GM23338 (cell line): ENCODE measurements at regions not wholly inside any gene's neighbourhood (a gene's known extent, or its start where the extent isn't known, plus 50 kb on each side); places are given as distances from the start of the nearest gene placed in this dataset.
A peak's percentile ranks its signal among the peaks of the same experiment; 100 is the strongest.

ENCODE experiments used
- ATAC-seq: fragments of 200-7000 bp; cut with Tn5 transposase; 3 replicates; pipeline ENCODE4 v1.9.1; 2020
- DNase-seq: peaks from one replicate; pipeline ENCODE4 v3.0.0-alpha.2; 2015; ENCODE audit warnings: low spot score
- H2AFZ ChIP-seq: fragments of 200-600 bp; sonication (generic); 2 replicates; pipeline ENCODE4 v1.8.0; 2016; ENCODE audit warnings: antibody characterized with exemption, mild to moderate bottlenecking, moderate library complexity
- H3F3A ChIP-seq: fragments of 200-600 bp; sonication (generic); replicated peaks from 2 replicates; pipeline ENCODE4 v1.8.0; 2017; ENCODE audit warnings: antibody characterized with exemption, mixed run types, low read depth
- H3K27ac ChIP-seq: fragments of 200-600 bp; sonication (generic); 2 replicates; pipeline ENCODE4 v1.6.1; 2016; ENCODE audit warnings: low read depth
- H3K27me3 ChIP-seq: fragments of 200-600 bp; sonication (generic); 2 replicates; pipeline ENCODE4 v1.8.0; 2016; ENCODE audit warnings: mild to moderate bottlenecking, mixed run types, moderate library complexity; ENCODE audit not compliant: insufficient read depth
- H3K36me3 ChIP-seq: fragments of 200-600 bp; sonication (generic); 2 replicates; pipeline ENCODE4 v1.8.0; 2016; ENCODE audit warnings: mild to moderate bottlenecking; ENCODE audit not compliant: insufficient read depth
- H3K4me1 ChIP-seq: fragments of 200-600 bp; sonication (generic); 2 replicates; pipeline ENCODE4 v1.8.0; 2016; ENCODE audit warnings: mild to moderate bottlenecking, moderate library complexity; ENCODE audit not compliant: insufficient read depth
- H3K4me2 ChIP-seq: fragments of 200-600 bp; sonication (generic); 2 replicates; pipeline ENCODE4 v1.7.1; 2017; ENCODE audit warnings: mixed run types
- H3K4me3 ChIP-seq: fragments of 200-600 bp; sonication (generic); 2 replicates; pipeline ENCODE4 v1.6.1; 2016; ENCODE audit warnings: mixed run types
- H3K79me2 ChIP-seq: fragments of 200-600 bp; sonication (generic); replicated peaks from 2 replicates; pipeline ENCODE4 v1.8.0; 2017; ENCODE audit warnings: mild to moderate bottlenecking; ENCODE audit not compliant: insufficient read depth
- H3K9me2 ChIP-seq: fragments of 200-600 bp; sonication (generic); 2 replicates; pipeline ENCODE4 v1.8.0; 2017; ENCODE audit not compliant: insufficient read depth
- H4K20me1 ChIP-seq: fragments of 200-600 bp; sonication (generic); replicated peaks from 2 replicates; pipeline ENCODE4 v1.8.0; 2017; ENCODE audit warnings: mild to moderate bottlenecking; ENCODE audit not compliant: insufficient read depth
- H3K27ac Mint-ChIP-seq: 2 replicates; pipeline ENCODE4 v1.8.0; 2020; ENCODE audit warnings: inconsistent platforms, mild to moderate bottlenecking, moderate library complexity, mixed read lengths
- H3K27me3 Mint-ChIP-seq: 3 replicates; pipeline ENCODE4 v1.8.0; 2022; ENCODE audit warnings: low read depth, mild to moderate bottlenecking, moderate library complexity, mixed read lengths, inconsistent platforms; ENCODE audit not compliant: insufficient read depth, poor library complexity
- H3K36me3 Mint-ChIP-seq: 3 replicates; pipeline ENCODE4 v1.8.0; 2021; ENCODE audit warnings: low read depth, mild to moderate bottlenecking, inconsistent platforms, moderate library complexity, mixed read lengths
- H3K4me1 Mint-ChIP-seq: 3 replicates; pipeline ENCODE4 v1.8.0; 2020; ENCODE audit warnings: mild to moderate bottlenecking, inconsistent platforms, mixed read lengths
- H3K4me3 Mint-ChIP-seq: 3 replicates; pipeline ENCODE4 v1.8.0; 2021; ENCODE audit warnings: moderate library complexity, mild to moderate bottlenecking, inconsistent platforms, mixed read lengths
- H3K9me3 Mint-ChIP-seq: 3 replicates; pipeline ENCODE4 v1.8.0; 2020; ENCODE audit warnings: moderate library complexity, mild to moderate bottlenecking, inconsistent platforms, mixed read lengths
- CREB1 ChIP-seq: fragments of 250-450 bp; sonication (Bioruptor Pico); IDR thresholded peaks from 2 replicates; pipeline ENCODE4 v1.5.0; 2020; ENCODE audit warnings: low read depth, mild to moderate bottlenecking, moderate library complexity
- EZH2 ChIP-seq: fragments of 200-600 bp; sonication (generic); IDR thresholded peaks from one replicate; pipeline ENCODE4 v1.8.0; 2017; ENCODE audit warnings: antibody characterized with exemption, mild to moderate bottlenecking, low read depth; ENCODE audit not compliant: unreplicated experiment
- EZH2phosphoT487 ChIP-seq: fragments of 200-600 bp; sonication (generic); IDR thresholded peaks from one replicate; pipeline ENCODE4 v1.8.1; 2018; ENCODE audit warnings: antibody characterized with exemption; ENCODE audit not compliant: unreplicated experiment
- JUNB ChIP-seq: IDR thresholded peaks from one replicate; pipeline ENCODE4 v1.6.1; 2016; ENCODE audit warnings: antibody characterized with exemption; ENCODE audit not compliant: unreplicated experiment
- POLR2AphosphoS5 ChIP-seq: IDR thresholded peaks from 2 replicates; pipeline ENCODE4 v1.6.1; 2016; ENCODE audit warnings: antibody characterized with exemption, low read depth
- STAT1 ChIP-seq: IDR thresholded peaks from one replicate; pipeline ENCODE4 v1.6.1; 2016; ENCODE audit warnings: antibody characterized with exemption; ENCODE audit not compliant: unreplicated experiment
- ZNF114 ChIP-seq: fragments of 250-450 bp; sonication (Bioruptor Pico); IDR thresholded peaks from 2 replicates; pipeline ENCODE4 v1.5.0; 2020; ENCODE audit warnings: mild to moderate bottlenecking, moderate library complexity
- ZNF331 ChIP-seq: fragments of 250-450 bp; sonication (Bioruptor Pico); IDR thresholded peaks from 2 replicates; pipeline ENCODE4 v1.5.0; 2020; ENCODE audit warnings: low read depth, mild to moderate bottlenecking, moderate library complexity
- TF ChIP-seq, protein P1 (sequence below), 2 experiments: fragments of 200-600 bp in 1 of 2; sonication (generic) in 1 of 2; conservative IDR thresholded peaks; 2 replicates each; pipeline versions ENCODE4 v1.5.1 to v1.6.1; 2016 to 2017; ENCODE audit warnings: antibody characterized with exemption in 2 of 2, low read depth in 2 of 2, mild to moderate bottlenecking in 2 of 2, moderate library complexity in 1 of 2
- TF ChIP-seq, protein P2 (sequence below): fragments of 250-450 bp; sonication (Bioruptor Pico); IDR thresholded peaks from 2 replicates; pipeline ENCODE4 v1.5.0; 2020; ENCODE audit warnings: mild to moderate bottlenecking, moderate library complexity

DNA sequence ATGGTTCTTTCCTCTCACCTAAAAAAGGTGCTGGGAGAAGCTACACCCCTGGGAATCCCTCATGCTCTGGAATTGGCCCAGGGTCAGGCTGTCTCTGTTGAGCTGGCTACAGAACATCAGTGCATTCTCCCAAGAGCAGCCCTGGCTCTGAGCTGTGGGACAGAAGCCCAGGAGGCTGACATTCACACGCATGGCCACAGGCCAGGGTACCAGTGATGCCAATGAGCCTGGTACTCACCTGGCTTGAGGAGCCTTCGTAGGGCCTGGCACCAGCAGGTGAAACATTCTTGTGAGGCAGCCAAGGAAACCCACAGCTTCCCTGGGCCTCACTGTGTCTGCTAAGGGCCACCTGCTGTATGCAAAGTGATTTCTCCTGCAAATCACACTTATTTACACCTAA lies 121.7 kb upstream of the CCL2 start:
- ATAC-seq (no peak), DNase-seq (no peak)
- peaks cover 5% of the 10 kb centered on the region; the same call in 1 of the 3 replicates for H3K36me3 Mint-ChIP-seq
- no peak overlapping the region for H3K27ac ChIP-seq
- H3K4me2 ChIP-seq = no peak overlapping the region
- H3K4me3 ChIP-seq = no peak overlapping the region
- no peaks in the 10 kb centered on the region for H3K36me3 ChIP-seq
- H3K27me3 ChIP-seq = no peaks in the 10 kb centered on the region
- H2AFZ ChIP-seq = no peak overlapping the region
- H3K4me1 Mint-ChIP-seq = peaks cover 39% of the 10 kb centered on the region
- no peaks in the 10 kb centered on the region for H4K20me1 ChIP-seq
- H3F3A ChIP-seq = no peaks in the 10 kb centered on the region
- peaks cover 20% of the 10 kb centered on the region for H3K9me2 ChIP-seq
- TF ChIP-seq JUNB (no peak), ZNF114 (CRISPR knock-in tag) (no peak), CREB1 (no peak)
- 0 out of 2 replicates have a peak, but pooled peaks cover 9% of the 10 kb centered on the region for H3K79me2 ChIP-seq
- no peak overlapping the region for H3K27ac Mint-ChIP-seq
- no peak overlapping the region for H3K4me3 Mint-ChIP-seq
- peaks cover 32% of the 10 kb centered on the region for H3K4me1 ChIP-seq
- peaks cover 3% of the 10 kb centered on the region; the same call in 1 of the 3 replicates for H3K9me3 Mint-ChIP-seq
- peaks cover under 1% of the 10 kb centered on the region for H3K27me3 Mint-ChIP-seq

DNA sequence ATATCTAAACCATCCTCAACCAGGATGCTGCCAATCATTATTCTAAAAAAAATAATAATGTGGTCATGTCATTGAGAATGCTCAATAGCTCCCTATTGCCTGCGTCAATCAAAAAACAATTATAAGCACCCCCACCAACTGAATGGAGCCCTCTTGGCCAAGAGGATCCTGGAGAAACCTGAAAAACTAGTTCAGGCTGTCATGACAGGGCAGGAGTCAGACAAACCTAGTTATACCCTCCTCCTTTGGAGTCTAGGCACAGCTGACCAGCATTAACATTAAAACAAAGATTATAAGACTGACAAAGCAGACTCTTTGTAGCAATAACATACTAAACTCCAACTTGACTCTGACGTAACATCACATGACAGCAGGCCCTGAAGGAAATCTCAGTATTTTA lies 119.2 kb upstream of the CCL2 start:
- H3K4me2 ChIP-seq = peak overlapping the region; percentile 70
- Mint-ChIP-seq H3K4me1 (peaks cover 47% of the 10 kb centered on the region), H3K36me3 (peaks cover 9% of the 10 kb centered on the region; the same call in 2 of the 3 replicates), H3K27me3 (peaks cover 2% of the 10 kb centered on the region), H3K4me3 (peak overlapping the region; percentile 23; the same call in 1 of the 3 replicates), H3K27ac (peak overlapping the region; percentile 73; the same call in 1 of the 2 replicates), H3K9me3 (peaks cover 7% of the 10 kb centered on the region; the same call in 1 of the 3 replicates)
- DNase-seq (peak; percentile 49), ATAC-seq (peak; percentile 66)
- no peaks in the 10 kb centered on the region for H4K20me1 ChIP-seq
- no peaks in the 10 kb centered on the region for H3K36me3 ChIP-seq
- H3F3A ChIP-seq = no peaks in the 10 kb centered on the region
- peaks cover 24% of the 10 kb centered on the region for H3K9me2 ChIP-seq
- H2AFZ ChIP-seq = no peak overlapping the region
- TF ChIP-seq ZNF331 (CRISPR knock-in tag) (no peak), STAT1 (no peak), POLR2AphosphoS5 (no peak), JUNB (no peak), EZH2phosphoT487 (no peak), EZH2 (no peak), ZNF114 (CRISPR knock-in tag) (no peak)
- TF ChIP-seq, protein P1, sequence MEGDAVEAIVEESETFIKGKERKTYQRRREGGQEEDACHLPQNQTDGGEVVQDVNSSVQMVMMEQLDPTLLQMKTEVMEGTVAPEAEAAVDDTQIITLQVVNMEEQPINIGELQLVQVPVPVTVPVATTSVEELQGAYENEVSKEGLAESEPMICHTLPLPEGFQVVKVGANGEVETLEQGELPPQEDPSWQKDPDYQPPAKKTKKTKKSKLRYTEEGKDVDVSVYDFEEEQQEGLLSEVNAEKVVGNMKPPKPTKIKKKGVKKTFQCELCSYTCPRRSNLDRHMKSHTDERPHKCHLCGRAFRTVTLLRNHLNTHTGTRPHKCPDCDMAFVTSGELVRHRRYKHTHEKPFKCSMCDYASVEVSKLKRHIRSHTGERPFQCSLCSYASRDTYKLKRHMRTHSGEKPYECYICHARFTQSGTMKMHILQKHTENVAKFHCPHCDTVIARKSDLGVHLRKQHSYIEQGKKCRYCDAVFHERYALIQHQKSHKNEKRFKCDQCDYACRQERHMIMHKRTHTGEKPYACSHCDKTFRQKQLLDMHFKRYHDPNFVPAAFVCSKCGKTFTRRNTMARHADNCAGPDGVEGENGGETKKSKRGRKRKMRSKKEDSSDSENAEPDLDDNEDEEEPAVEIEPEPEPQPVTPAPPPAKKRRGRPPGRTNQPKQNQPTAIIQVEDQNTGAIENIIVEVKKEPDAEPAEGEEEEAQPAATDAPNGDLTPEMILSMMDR (conservative IDR thresholded peaks at IDR 0.05; ENCODE audit: low read depth in 2 of 2) = no peak
- TF ChIP-seq, protein P2, sequence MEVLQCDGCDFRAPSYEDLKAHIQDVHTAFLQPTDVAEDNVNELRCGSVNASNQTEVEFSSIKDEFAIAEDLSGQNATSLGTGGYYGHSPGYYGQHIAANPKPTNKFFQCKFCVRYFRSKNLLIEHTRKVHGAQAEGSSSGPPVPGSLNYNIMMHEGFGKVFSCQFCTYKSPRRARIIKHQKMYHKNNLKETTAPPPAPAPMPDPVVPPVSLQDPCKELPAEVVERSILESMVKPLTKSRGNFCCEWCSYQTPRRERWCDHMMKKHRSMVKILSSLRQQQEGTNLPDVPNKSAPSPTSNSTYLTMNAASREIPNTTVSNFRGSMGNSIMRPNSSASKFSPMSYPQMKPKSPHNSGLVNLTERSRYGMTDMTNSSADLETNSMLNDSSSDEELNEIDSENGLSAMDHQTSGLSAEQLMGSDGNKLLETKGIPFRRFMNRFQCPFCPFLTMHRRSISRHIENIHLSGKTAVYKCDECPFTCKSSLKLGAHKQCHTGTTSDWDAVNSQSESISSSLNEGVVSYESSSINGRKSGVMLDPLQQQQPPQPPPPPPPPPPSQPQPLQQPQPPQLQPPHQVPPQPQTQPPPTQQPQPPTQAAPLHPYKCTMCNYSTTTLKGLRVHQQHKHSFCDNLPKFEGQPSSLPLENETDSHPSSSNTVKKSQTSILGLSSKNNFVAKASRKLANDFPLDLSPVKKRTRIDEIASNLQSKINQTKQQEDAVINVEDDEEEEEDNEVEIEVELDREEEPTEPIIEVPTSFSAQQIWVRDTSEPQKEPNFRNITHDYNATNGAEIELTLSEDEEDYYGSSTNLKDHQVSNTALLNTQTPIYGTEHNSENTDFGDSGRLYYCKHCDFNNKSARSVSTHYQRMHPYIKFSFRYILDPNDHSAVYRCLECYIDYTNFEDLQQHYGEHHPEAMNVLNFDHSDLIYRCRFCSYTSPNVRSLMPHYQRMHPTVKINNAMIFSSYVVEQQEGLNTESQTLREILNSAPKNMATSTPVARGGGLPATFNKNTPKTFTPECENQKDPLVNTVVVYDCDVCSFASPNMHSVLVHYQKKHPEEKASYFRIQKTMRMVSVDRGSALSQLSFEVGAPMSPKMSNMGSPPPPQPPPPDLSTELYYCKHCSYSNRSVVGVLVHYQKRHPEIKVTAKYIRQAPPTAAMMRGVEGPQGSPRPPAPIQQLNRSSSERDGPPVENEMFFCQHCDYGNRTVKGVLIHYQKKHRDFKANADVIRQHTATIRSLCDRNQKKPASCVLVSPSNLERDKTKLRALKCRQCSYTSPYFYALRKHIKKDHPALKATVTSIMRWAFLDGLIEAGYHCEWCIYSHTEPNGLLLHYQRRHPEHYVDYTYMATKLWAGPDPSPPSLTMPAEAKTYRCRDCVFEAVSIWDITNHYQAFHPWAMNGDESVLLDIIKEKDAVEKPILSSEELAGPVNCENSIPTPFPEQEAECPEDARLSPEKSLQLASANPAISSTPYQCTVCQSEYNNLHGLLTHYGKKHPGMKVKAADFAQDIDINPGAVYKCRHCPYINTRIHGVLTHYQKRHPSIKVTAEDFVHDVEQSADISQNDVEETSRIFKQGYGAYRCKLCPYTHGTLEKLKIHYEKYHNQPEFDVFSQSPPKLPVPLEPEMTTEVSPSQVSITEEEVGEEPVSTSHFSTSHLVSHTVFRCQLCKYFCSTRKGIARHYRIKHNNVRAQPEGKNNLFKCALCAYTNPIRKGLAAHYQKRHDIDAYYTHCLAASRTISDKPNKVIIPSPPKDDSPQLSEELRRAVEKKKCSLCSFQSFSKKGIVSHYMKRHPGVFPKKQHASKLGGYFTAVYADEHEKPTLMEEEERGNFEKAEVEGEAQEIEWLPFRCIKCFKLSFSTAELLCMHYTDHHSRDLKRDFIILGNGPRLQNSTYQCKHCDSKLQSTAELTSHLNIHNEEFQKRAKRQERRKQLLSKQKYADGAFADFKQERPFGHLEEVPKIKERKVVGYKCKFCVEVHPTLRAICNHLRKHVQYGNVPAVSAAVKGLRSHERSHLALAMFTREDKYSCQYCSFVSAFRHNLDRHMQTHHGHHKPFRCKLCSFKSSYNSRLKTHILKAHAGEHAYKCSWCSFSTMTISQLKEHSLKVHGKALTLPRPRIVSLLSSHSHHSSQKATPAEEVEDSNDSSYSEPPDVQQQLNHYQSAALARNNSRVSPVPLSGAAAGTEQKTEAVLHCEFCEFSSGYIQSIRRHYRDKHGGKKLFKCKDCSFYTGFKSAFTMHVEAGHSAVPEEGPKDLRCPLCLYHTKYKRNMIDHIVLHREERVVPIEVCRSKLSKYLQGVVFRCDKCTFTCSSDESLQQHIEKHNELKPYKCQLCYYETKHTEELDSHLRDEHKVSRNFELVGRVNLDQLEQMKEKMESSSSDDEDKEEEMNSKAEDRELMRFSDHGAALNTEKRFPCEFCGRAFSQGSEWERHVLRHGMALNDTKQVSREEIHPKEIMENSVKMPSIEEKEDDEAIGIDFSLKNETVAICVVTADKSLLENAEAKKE (CRISPR knock-in tag) = no peak
- H3K79me2 ChIP-seq = peaks cover 16% of the 10 kb centered on the region; the same call in 1 of the 2 replicates
- peak overlapping the region; percentile 67; the same call in 1 of the 2 replicates for H3K27ac ChIP-seq
- H3K27me3 ChIP-seq = no peaks in the 10 kb centered on the region
- H3K4me1 ChIP-seq = peaks cover 41% of the 10 kb centered on the region
- peak overlapping the region; percentile 26; the same call in 1 of the 2 replicates for H3K4me3 ChIP-seq
